ENCODE measurements at regions not wholly inside any gene's neighbourhood (a gene's known extent, or its start where the extent isn't known, plus 50 kb on each side); places are given as distances from the start of the nearest gene placed in this dataset.

- TF ChIP-seq ZC3H11A (IDR thresholded peaks at IDR 0.05) = no peak
- no peak for TF ChIP-seq JUNB (IDR thresholded peaks at IDR 0.05)
- no peak for TF ChIP-seq CTCF (IDR thresholded peaks at IDR 0.05)
- no peak for TF ChIP-seq MAZ (IDR thresholded peaks at IDR 0.05; ENCODE audit: borderline replicate concordance, low read depth, low read length)
- no peak for TF ChIP-seq BCL3 (IDR thresholded peaks at IDR 0.05)
- no peak for TF ChIP-seq MAFK (IDR thresholded peaks at IDR 0.05; ENCODE audit: partially characterized antibody)
- TF ChIP-seq EP300 (IDR thresholded peaks at IDR 0.05) = no peak
- TF ChIP-seq JUN (IDR thresholded peaks at IDR 0.05) = no peak
- TF ChIP-seq CBX8 (IDR thresholded peaks at IDR 0.05) = no peak
- no peak for TF ChIP-seq NPAS2 (CRISPR knock-in tag; IDR thresholded peaks at IDR 0.05; ENCODE audit: borderline replicate concordance)
- TF ChIP-seq CHD4 (IDR thresholded peaks at IDR 0.05; ENCODE audit: borderline replicate concordance) = no peak
- no peak for TF ChIP-seq FOSL2 (IDR thresholded peaks at IDR 0.05)
- TF ChIP-seq FOSL2 (CRISPR knock-in tag; IDR thresholded peaks at IDR 0.05) = no peak
Observed at GRCh38 chr11:80816966-80817365, 1376.1 kb upstream of the TENM4 start.
